ENCODE measurements at regions not wholly inside any gene's neighbourhood (a gene's known extent, or its start where the extent isn't known, plus 50 kb on each side); places are given as distances from the start of the nearest gene placed in this dataset.

DNA sequence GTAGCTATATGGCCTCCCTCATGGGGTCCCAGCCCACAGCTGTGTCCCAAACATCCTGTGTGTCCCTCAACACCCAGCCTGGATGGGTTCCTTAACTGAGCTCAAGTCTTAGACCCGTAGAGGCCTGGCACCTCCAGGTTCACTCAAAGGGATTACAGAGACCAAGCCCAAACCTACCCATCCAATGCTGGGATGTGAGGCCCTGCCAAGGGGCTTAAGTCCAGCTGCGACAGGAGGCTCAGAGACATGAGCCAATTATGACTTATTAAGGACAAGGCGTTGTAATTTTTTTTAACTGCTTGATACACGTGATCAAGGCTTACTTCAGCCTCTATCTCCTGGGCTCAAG is 105.6 kb upstream of the RET start:
- TF ChIP-seq, protein P1, sequence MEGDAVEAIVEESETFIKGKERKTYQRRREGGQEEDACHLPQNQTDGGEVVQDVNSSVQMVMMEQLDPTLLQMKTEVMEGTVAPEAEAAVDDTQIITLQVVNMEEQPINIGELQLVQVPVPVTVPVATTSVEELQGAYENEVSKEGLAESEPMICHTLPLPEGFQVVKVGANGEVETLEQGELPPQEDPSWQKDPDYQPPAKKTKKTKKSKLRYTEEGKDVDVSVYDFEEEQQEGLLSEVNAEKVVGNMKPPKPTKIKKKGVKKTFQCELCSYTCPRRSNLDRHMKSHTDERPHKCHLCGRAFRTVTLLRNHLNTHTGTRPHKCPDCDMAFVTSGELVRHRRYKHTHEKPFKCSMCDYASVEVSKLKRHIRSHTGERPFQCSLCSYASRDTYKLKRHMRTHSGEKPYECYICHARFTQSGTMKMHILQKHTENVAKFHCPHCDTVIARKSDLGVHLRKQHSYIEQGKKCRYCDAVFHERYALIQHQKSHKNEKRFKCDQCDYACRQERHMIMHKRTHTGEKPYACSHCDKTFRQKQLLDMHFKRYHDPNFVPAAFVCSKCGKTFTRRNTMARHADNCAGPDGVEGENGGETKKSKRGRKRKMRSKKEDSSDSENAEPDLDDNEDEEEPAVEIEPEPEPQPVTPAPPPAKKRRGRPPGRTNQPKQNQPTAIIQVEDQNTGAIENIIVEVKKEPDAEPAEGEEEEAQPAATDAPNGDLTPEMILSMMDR (IDR thresholded peaks at IDR 0.05), result no peak
- H3K36me3 Mint-ChIP-seq (ENCODE audit: unreplicated experiment), result no peaks in the 10 kb centered on the region
- no peaks in the 10 kb centered on the region for H3K9me3 Mint-ChIP-seq (ENCODE audit: unreplicated experiment)
- H3K4me1 Mint-ChIP-seq (ENCODE audit: unreplicated experiment), result no peaks in the 10 kb centered on the region
- H3K27ac Mint-ChIP-seq (ENCODE audit: unreplicated experiment), result no peak overlapping the region
- no peak for DNase-seq (ENCODE audit: extremely low spot score, unreplicated experiment)
- no peak overlapping the region for H3K4me3 Mint-ChIP-seq (ENCODE audit: unreplicated experiment)
- H3K27me3 Mint-ChIP-seq (ENCODE audit: unreplicated experiment), result peaks cover 5% of the 10 kb centered on the region

DNA sequence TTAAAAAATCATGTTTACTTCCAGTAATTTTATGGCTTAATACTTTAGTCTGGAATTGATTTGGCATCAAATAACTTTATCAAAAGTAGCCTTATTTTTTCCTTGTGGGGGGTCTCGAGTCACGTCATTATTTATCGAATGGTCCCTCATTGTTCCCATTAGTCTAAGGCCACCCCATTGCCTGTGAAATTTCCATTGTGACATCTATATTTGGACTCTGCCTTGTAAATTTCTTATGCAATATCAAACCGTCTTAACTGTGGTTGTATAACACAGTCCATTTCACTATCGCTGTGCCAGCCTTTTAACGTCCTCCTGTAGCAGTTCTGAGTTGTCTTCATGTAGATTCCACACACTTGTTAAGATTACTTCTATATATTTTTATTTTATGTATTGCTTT is 103.9 kb upstream of the RET start:
- H3K36me3 Mint-ChIP-seq (ENCODE audit: unreplicated experiment), result no peaks in the 10 kb centered on the region

DNA sequence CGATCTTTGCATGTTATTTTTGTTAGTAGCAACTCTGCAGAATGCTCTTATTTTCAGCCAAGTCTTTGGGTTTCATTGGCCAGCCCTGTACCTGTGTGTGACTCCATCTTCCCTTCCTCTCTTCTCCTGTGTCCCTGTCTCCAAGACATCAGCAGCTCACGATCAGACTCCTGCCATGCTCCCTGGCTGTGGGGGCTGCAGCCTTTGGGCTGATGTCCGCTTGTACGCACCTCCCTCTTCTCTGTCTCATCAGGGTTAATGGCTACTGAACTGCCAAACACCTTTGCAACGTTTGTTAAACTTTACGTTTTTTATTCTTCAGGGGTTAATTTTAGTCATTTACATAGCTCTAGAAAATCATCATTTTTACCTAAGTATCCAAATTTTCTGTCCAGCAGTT is 103.5 kb upstream of the RET start:
- no peaks in the 10 kb centered on the region for H3K9me3 Mint-ChIP-seq (ENCODE audit: unreplicated experiment)
- no peak for DNase-seq (ENCODE audit: extremely low spot score, unreplicated experiment)
- TF ChIP-seq, protein P1 (IDR thresholded peaks at IDR 0.05), result no peak
- H3K27me3 Mint-ChIP-seq (ENCODE audit: unreplicated experiment), result peaks cover 5% of the 10 kb centered on the region
- H3K27ac Mint-ChIP-seq (ENCODE audit: unreplicated experiment), result no peak overlapping the region
- H3K4me3 Mint-ChIP-seq (ENCODE audit: unreplicated experiment), result no peak overlapping the region
- no peaks in the 10 kb centered on the region for H3K36me3 Mint-ChIP-seq (ENCODE audit: unreplicated experiment)
- no peaks in the 10 kb centered on the region for H3K4me1 Mint-ChIP-seq (ENCODE audit: unreplicated experiment)

More for the DNA sequence above, 103.9 kb upstream of the RET start:
- Mint-ChIP-seq H3K27me3 (ENCODE audit: unreplicated experiment) (peaks cover 5% of the 10 kb centered on the region), H3K27ac (ENCODE audit: unreplicated experiment) (no peak overlapping the region), H3K9me3 (ENCODE audit: unreplicated experiment) (no peaks in the 10 kb centered on the region), H3K4me3 (ENCODE audit: unreplicated experiment) (no peak overlapping the region), H3K4me1 (ENCODE audit: unreplicated experiment) (no peaks in the 10 kb centered on the region)
- TF ChIP-seq, protein P1 (IDR thresholded peaks at IDR 0.05), result no peak
- no peak for DNase-seq (ENCODE audit: extremely low spot score, unreplicated experiment)

DNA sequence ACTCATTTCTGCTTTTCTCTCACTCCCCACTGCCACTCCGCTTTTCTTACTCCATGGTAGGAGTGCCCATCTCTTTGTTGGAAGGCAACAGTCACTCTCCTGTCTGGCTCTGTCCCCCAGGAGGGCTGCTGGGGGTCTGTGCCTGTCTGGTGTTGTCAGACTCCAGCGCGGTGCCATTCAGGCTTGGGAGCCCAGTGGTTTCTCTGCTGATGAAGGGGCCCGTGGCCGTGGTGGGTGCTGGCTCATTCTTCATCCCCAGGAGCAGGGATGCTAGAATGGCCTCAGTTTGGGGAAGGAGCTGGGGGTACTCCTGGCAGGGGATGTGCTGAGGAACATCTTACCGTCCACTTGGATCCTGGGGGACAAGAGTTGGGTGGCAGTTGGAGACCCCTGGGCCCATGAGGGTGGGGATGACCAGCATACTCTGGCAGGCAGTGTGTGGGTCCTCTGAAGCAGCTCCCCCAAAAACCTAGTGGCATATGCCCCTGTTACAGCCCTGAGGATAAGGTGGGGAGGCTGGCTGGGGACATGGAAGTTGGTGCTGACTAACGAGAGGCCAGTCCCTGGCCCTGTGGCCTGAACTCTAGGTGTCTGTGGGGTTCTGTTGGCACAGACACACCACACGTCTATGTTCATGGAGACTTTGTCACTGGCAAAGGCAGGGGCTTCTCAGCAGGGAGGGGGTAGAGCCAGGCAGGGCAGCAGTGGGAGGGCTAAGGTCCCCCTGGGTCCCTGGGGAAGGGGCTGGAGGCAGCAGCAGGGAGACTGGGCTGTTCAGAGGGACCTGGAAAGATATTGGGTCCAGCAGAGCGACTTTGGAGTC is 102.8 kb upstream of the RET start:
- TF ChIP-seq, protein P1 (IDR thresholded peaks at IDR 0.05), result no peak
- Mint-ChIP-seq H3K27ac (ENCODE audit: unreplicated experiment) (no peak overlapping the region), H3K27me3 (ENCODE audit: unreplicated experiment) (peaks cover 5% of the 10 kb centered on the region), H3K4me3 (ENCODE audit: unreplicated experiment) (no peak overlapping the region), H3K4me1 (ENCODE audit: unreplicated experiment) (no peaks in the 10 kb centered on the region), H3K36me3 (ENCODE audit: unreplicated experiment) (no peaks in the 10 kb centered on the region), H3K9me3 (ENCODE audit: unreplicated experiment) (no peaks in the 10 kb centered on the region)
- DNase-seq (ENCODE audit: extremely low spot score, unreplicated experiment), result peak; percentile 78

DNA sequence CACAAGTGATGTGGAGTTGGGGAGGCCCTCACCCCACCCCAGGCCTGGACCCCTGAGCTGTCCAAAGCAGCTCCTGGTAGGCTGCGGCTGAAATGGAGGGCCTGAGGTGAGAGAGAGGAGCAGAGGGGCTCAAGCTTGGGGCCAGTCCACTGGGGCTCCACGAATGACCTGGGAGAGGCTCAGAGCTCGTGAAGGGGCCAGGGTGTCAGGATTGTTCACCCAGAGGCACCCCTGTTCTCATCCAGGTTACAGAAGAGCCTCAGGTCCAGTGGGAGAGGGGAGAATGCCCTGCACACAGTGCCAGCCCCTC is 102.2 kb upstream of the RET start:
- Mint-ChIP-seq H3K4me1 (ENCODE audit: unreplicated experiment) (no peaks in the 10 kb centered on the region), H3K4me3 (ENCODE audit: unreplicated experiment) (no peak overlapping the region), H3K27me3 (ENCODE audit: unreplicated experiment) (peaks cover 5% of the 10 kb centered on the region), H3K9me3 (ENCODE audit: unreplicated experiment) (no peaks in the 10 kb centered on the region), H3K27ac (ENCODE audit: unreplicated experiment) (no peak overlapping the region), H3K36me3 (ENCODE audit: unreplicated experiment) (no peaks in the 10 kb centered on the region)
- TF ChIP-seq, protein P1 (IDR thresholded peaks at IDR 0.05), result no peak
- DNase-seq (ENCODE audit: extremely low spot score, unreplicated experiment), result peak; percentile 77
